WERI-Rb-1 (cell line): ENCODE measurements at regions not wholly inside any gene's neighbourhood (a gene's known extent, or its start where the extent isn't known, plus 50 kb on each side); places are given as distances from the start of the nearest gene placed in this dataset.

Experiments
- DNase-seq: peaks from one replicate; pipeline ENCODE4 v3.0.0-alpha.2; 2020
- H3K27ac ChIP-seq: fragments of 250-450 bp; sonication (Bioruptor Pico); 2 replicates; pipeline ENCODE4 v1.5.1; 2020; ENCODE audit warnings: mild to moderate bottlenecking, moderate library complexity
- H3K27me3 ChIP-seq: fragments of 250-450 bp; sonication (Bioruptor Pico); 2 replicates; pipeline ENCODE4 v1.5.1; 2021; ENCODE audit warnings: mild to moderate bottlenecking, low read depth, moderate library complexity; ENCODE audit not compliant: insufficient read depth, severe bottlenecking
- H3K36me3 ChIP-seq: fragments of 250-450 bp; sonication (Bioruptor Pico); 2 replicates; pipeline ENCODE4 v1.5.1; 2020; ENCODE audit warnings: mild to moderate bottlenecking, moderate library complexity
- H3K4me3 ChIP-seq: 2 replicates; pipeline ENCODE4 v1.5.1; 2011; ENCODE audit warnings: low read depth, mild to moderate bottlenecking, control low read depth, low read length
- H3K9me3 ChIP-seq: fragments of 250-450 bp; sonication (Bioruptor Pico); 2 replicates; pipeline ENCODE4 v1.5.1; 2021; ENCODE audit warnings: mild to moderate bottlenecking, moderate library complexity; ENCODE audit not compliant: severe bottlenecking
- TF ChIP-seq, protein P1 (sequence below): IDR thresholded peaks from 2 replicates; pipeline ENCODE4 v1.5.1; 2011; ENCODE audit warnings: low read depth, mild to moderate bottlenecking, control low read depth, inconsistent platforms, low read length

- Histone ChIP-seq H3K27me3 (no peaks in the 10 kb centered on the region), H3K27ac (no peak overlapping the region), H3K4me3 (no peak overlapping the region), H3K36me3 (no peaks in the 10 kb centered on the region), H3K9me3 (no peaks in the 10 kb centered on the region)
- TF ChIP-seq, protein P1, sequence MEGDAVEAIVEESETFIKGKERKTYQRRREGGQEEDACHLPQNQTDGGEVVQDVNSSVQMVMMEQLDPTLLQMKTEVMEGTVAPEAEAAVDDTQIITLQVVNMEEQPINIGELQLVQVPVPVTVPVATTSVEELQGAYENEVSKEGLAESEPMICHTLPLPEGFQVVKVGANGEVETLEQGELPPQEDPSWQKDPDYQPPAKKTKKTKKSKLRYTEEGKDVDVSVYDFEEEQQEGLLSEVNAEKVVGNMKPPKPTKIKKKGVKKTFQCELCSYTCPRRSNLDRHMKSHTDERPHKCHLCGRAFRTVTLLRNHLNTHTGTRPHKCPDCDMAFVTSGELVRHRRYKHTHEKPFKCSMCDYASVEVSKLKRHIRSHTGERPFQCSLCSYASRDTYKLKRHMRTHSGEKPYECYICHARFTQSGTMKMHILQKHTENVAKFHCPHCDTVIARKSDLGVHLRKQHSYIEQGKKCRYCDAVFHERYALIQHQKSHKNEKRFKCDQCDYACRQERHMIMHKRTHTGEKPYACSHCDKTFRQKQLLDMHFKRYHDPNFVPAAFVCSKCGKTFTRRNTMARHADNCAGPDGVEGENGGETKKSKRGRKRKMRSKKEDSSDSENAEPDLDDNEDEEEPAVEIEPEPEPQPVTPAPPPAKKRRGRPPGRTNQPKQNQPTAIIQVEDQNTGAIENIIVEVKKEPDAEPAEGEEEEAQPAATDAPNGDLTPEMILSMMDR, result no peak
- no peak for DNase-seq
Measured at GRCh38 chr5:167063788-167064187, 1227.7 kb upstream of the WWC1 start.

DNA sequence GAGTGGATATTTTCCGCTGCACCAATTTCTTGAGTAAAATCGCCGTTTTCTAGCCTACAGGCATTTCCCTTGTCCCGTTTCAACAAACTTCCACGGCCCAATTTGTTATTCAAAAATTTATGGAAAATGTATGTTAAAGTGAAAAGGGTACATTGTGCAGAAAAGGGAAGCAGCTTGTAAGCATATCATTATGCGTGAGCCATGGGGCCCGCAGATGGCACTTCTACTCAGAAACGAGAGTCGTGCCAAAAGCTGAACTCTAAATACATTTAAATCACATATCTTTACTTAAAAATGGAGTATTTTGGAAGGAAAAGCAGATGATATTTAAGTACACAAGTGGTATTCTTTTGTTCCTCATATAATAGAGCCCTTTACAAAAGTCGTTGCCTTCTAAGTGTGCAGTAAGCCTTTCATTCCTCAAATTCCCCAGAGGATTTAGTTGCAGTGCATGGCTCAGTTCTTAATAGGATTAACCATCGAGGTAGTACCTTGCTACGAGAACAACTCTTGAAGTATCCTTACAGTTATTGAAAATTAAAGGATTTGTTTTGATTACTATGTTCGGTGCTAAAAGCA, 1227.2 kb upstream of the WWC1 start:
- H3K27me3 ChIP-seq, result no peaks in the 10 kb centered on the region
- DNase-seq, result peak; percentile 36
- H3K36me3 ChIP-seq, result no peaks in the 10 kb centered on the region
- no peaks in the 10 kb centered on the region for H3K9me3 ChIP-seq
- TF ChIP-seq, protein P1, result no peak
- H3K27ac ChIP-seq, result no peak overlapping the region
- H3K4me3 ChIP-seq, result no peak overlapping the region

DNA sequence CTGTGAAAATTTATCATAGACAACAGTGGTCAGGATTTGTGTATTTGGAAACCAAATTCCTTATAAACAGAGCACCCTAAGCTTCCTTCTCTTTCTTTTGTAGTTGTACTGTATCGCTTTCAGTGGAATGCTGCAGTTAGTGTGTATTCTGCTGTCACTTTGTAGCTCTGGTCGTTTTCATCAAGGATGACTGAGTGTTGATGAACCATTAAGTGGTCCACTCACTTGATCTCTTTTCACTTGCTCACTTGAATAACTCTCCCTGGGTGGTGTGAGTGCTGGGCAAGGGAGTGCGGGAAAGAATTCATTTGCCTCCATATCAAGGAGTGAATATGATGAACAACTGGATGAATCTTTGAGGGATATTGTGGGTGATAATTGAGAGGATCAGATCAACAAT, 1225.7 kb upstream of the WWC1 start:
- no peak overlapping the region for H3K27ac ChIP-seq
- no peaks in the 10 kb centered on the region for H3K27me3 ChIP-seq
- TF ChIP-seq, protein P1, result no peak
- H3K4me3 ChIP-seq, result no peak overlapping the region
- no peaks in the 10 kb centered on the region for H3K9me3 ChIP-seq
- H3K36me3 ChIP-seq, result no peaks in the 10 kb centered on the region
- DNase-seq, result no peak

- H3K36me3 ChIP-seq, result no peaks in the 10 kb centered on the region
- TF ChIP-seq, protein P1, result no peak
- no peak overlapping the region for H3K4me3 ChIP-seq
- DNase-seq, result no peak
- H3K27me3 ChIP-seq, result no peaks in the 10 kb centered on the region
- no peaks in the 10 kb centered on the region for H3K9me3 ChIP-seq
- no peak overlapping the region for H3K27ac ChIP-seq
Measured at GRCh38 chr5:167071981-167072610, 1219.3 kb upstream of the WWC1 start.

DNA sequence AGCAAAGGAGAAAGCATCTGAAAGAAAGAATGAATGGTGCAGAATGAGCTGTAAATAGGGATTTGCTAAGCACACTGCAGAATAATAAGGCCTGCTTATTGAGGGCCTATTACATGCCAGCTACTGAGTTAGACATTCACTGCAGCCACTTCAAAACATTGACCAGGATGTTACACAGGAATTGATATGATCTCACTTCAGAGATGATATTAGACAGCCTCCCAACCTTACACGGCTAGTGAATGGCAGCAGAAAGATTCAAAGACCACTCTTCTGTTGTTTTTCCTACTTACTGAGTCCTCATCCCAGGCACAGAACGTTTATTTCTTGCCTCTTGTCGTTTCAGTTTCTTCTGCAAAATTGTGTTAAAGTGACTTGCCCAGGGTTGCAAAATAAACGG, 1209.9 kb upstream of the WWC1 start:
- TF ChIP-seq, protein P1, result no peak
- no peaks in the 10 kb centered on the region for H3K36me3 ChIP-seq
- DNase-seq, result no peak
- H3K9me3 ChIP-seq, result no peaks in the 10 kb centered on the region
- H3K27ac ChIP-seq, result no peak overlapping the region
- no peak overlapping the region for H3K4me3 ChIP-seq
- no peaks in the 10 kb centered on the region for H3K27me3 ChIP-seq

DNA sequence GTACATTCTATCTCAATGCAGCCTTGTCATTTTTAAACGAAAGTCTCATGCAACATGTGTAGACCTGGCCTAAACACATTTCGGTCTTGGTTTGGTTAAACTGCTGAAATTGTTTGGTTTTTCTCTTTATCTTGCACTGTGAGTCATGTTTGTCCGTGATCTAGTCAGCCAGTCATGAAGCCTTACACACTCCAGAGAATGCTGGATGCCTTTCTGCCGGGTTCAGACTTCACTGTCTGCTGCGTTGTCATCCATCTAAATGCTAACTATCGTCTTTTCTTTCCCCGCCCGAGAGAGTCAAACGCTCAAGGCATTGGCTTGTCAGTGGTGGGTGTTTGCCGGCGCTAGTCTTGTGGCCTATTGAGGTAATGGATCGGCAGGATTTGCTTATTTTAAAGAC, 1194.6 kb upstream of the WWC1 start:
- TF ChIP-seq, protein P1, result no peak
- Histone ChIP-seq H3K4me3 (no peak overlapping the region), H3K9me3 (no peaks in the 10 kb centered on the region), H3K27me3 (no peaks in the 10 kb centered on the region), H3K27ac (no peak overlapping the region), H3K36me3 (no peaks in the 10 kb centered on the region)
- DNase-seq, result no peak
